GM19372 (cell line): ENCODE measurements at regions not wholly inside any gene's neighbourhood (a gene's known extent, or its start where the extent isn't known, plus 50 kb on each side); places are given as distances from the start of the nearest gene placed in this dataset.

Source experiments
- ATAC-seq: cut with Tn5 transposase; IDR thresholded peaks from one replicate; pipeline ENCODE4 v1.9.1; 2021; ENCODE audit warnings: mild to moderate bottlenecking, low read depth, moderate library complexity; ENCODE audit not compliant: unreplicated experiment

DNA sequence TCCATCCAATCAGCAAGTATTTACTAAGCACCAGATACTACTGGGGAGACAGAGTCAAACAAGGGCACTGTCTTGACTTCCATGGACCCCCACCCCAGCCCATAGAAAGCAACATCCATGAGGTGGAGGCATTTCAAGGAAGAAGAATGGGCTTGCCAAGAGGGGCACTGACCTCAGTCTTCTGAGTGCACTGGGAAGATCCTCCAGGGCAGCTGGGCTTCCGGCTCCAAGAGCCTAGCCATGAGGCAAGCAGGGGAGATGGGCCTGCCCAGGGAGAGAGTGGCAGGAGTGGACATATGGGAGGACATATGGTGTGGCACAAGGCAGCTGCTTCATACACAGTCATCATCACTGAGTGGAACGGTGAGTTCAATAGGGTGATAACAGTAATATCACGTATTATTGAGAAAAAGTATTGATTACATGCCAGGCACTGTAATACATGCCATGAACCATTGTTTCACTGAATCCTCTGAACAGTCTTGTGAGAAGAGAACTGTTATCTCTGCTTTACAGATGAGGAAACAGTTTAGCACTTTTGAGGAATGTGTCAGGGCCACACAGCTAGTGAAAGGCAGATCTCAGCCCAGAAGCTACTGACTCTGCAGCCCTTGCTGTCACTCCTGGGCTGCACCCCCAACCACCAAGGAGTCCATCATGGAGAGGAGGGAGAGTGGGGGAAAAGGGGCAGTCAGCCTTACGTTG is 331.7 kb upstream of the ZMIZ1 start:
- ATAC-seq, result no peak

DNA sequence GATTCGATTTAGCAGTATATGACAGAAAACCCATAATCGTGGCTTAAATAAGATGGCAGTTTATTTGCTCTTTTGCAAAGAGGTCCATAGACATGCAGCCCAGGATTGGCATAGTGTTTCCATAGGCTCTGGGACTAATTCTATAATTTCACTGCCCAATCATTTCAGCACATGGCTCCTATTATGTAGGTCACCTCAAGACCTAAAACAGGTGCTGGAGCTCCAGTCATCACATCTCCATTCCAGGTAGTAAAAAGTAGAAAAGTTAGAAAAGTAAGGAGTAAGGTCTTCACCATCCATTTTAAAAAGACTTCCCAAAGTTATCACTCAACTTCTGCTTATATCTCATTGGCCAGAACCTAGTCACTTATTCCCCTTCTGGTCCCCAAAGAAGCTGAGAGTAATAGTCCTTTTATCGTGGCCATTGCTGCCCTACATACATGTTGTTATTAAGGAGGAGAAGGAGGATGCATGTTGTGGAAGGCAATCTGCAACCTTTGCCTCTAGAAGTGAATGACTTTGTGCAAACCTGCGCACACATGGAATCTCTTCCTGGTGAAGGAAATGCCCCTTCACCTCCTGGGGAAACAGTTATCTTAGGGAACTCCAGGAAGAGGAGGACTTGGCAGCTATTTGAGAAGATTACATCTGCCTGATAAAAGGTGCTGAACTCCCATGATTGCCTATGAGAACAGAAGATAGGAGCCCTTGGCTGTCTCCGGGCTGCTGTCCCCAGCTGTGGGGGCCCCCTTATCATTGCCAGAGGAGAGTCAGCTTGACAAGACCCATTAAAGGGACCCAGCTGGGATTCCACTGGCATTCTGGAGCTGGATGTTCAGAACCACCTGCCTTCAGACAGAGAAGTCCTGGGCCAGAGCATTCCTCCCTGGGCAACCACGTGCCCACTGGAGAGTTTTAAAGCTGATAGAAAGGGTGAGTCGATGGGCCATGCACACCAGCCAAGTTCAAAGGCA is 330.6 kb upstream of the ZMIZ1 start:
- no peak for ATAC-seq

DNA sequence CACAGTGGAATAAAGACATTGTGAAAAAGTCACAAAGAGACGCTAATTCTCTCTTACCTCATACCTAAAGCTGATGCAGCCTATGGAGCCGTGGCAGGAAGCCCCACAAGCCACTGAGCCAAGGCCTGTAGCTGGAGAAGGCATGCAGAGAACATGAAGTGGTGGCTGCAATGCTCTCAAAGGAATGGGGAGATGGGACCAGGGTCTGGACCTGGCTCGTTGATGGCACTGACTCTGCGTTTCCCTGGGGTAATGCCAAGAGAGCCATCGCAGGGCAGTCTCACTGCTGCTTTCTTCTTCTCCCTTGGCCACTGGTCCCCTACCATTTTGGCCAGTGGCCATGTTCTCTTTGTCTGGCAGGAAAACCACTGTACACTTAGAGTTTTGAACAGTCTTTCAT is 329.9 kb upstream of the ZMIZ1 start:
- no peak for ATAC-seq

- no peak for ATAC-seq
Observed at GRCh38 chr10:78739444-78740053, 329.2 kb upstream of the ZMIZ1 start.

DNA sequence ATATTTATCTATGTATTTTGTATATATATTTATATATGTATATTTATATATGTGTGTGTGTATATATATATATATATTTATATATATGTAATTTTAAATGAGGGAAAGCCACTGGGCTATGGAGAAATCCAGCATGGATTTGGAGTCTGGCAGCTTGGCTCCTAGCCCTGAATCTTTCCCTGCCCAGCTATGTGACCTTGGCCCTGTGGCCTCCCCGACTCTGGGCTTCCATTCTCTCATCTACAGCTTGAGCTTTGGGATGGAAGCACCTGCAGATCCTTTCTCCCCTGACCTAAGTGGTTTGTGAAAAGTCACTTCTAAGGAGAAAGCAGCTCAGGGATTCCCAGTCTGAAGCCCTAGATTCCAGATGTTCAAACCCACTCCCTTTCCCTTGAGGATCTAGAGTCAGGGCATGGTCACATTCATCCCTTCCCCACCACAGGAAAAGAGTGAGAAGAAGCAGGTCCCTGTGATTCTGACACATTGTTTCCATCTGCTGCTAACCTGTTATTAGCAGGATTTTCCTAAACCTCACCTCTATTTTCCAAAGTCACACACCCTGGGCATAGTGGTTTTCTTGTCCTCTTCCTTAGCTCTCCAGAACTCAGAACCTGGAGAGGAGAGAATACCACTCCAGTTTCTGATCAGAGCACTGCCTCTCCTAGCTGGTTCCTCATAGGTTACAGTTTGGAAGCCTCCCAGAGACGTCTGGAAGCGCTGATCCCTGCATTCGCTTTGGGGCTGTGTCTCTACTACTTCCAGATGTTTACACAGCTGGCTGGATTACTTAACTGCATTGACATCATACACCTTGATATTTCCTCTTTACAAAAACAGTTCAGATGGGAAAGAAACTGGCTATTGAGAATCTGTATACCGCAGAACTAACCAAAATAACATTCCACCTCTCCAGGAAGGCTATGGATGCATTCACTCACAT is 327.5 kb upstream of the ZMIZ1 start:
- ATAC-seq, result no peak

DNA sequence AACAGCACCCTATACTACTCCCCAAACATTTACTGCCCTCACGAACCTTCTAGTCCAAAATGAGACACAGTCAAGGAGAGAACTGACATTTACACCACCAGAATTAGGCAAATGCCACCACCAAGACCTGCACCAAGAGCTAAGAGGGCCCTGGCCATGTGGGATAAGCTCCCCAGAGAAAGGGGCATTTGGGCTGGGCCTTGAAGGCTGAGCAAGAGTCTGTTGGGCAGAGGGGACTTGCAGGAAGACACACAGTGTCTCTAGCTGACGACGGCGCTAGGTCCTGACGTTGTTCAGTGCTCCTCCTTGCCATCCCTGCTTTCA is 326.4 kb upstream of the ZMIZ1 start:
- no peak for ATAC-seq

- ATAC-seq, result no peak
Observed at GRCh38 chr10:78742730-78743615, 325.8 kb upstream of the ZMIZ1 start.

GRCh38 chr10:78744056-78744455 is 324.7 kb upstream of the ZMIZ1 start:
- no peak for ATAC-seq

GRCh38 chr10:78744491-78745090 is 324.2 kb upstream of the ZMIZ1 start:
- no peak for ATAC-seq

DNA sequence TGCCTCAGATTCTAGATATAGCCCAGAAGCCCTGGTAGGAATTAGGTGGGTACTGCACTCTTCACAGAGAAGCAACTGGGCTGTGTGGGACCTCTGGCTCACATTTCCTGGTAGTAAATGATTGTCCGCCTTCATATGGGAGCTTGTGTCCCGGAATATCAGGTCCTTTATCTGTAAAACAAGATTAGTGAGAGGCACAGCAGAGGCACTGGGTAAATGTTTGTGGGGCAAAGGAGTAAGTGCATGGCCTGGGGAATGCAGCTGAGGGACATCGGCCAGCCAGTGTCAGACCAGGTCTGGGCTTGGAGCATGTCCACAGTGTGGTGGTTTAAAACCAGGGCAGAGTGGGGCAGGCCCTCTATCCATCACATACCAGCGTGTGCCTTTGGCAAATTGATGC is 323.3 kb upstream of the ZMIZ1 start:
- no peak for ATAC-seq

DNA sequence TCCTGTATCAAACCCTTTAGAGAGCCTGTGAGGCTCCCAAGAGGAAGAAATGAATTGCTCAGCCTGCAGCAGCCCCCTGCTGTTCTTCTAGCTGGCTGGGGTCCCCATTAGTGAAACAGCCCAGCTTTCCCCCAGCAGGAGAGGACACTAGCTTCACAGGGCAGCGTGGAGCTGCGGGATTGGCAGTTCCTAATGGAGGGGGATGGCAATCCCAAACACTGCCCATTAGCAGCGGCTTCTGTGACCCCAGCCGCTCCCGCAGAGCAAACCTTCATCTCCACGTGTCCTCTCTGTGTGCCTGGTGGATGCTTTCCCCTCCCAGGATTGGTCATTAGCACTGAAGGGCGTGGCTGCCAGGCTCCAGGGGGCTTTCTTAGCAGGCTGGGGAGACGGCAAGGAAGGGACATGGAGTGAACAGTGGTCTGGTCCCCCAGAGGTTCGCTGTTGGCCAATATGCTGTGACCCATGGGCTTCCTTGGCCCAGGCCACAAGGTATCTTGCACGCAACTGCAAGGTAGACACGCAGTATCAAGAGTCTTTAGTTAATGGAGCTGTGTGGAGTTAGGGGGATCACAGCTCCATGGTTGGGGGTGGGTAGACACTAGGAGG is 322.5 kb upstream of the ZMIZ1 start:
- no peak for ATAC-seq

DNA sequence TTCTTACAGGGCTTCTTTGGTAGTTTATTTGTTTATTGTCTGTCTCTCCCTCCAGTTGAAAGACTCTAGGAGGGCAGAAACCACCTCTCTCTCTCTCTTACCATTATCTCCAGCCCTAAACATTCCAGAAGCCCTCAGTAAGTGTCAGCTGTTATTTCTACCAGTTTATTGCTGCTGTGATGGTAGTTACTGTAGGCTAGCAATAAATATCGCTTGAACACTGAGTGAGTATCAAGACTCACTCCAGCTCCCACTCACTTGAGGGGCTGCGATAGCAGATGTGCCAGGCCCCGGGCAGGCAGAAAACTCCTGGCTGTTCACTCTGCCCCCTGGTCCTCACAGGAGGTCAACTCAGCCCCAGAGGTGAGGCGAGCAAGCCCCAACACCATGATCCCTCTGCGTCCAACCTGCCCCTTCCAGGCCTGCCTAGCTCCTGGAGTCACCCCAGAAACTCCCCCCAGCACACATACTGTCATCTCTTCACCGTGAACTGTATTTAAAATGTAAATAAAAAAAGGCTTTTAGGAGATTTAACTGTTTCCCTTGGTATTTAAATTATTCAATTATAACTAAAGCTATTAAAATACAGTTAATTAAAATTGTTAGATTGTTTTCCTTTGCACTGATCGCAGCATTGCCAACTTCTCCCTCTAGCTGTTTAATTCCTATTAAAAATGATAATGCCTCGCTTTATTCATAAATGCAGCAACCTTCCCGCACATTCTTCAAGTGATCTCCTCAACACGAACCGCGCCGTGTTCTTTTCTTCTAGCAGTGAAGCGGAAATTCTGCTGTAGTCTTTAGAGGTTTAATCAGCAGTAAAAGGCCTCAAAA is 321.1 kb upstream of the ZMIZ1 start:
- ATAC-seq, result no peak

DNA sequence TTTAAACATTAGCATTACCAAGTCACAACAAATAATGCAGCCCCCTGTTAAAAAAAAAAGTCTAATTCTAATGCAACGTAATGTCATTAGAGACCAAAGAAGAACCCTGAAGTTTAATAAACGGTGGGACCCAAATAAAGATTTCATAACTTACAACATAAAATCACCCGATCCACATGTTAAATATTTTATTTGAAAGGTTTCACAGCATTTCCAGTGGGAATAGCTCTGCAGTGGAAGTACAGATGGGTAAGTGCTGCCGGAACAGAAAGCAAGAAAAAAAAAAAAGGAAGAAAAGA is 320.6 kb upstream of the ZMIZ1 start:
- ATAC-seq, result no peak

GRCh38 chr10:78749200-78749599 is 319.6 kb upstream of the ZMIZ1 start:
- ATAC-seq, result no peak

DNA sequence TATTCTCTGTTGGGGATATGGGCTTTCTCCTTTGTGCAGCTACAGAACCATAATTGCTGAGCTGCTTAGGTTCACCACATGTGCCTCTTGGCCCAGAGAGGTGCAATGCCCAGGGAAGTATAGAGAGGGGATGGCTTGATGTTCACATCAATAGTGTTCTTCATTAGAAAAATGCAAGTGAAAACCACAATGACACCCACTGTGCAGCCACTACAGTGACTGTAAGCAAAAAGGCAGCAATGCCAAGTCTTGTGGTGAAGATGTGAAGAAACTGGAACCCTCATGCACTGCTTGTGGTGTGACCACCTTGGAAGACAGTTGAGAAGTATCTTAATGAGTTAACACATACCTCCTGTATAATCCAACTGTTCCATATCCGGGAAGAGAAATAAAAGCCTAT is 318.9 kb upstream of the ZMIZ1 start:
- no peak for ATAC-seq

DNA sequence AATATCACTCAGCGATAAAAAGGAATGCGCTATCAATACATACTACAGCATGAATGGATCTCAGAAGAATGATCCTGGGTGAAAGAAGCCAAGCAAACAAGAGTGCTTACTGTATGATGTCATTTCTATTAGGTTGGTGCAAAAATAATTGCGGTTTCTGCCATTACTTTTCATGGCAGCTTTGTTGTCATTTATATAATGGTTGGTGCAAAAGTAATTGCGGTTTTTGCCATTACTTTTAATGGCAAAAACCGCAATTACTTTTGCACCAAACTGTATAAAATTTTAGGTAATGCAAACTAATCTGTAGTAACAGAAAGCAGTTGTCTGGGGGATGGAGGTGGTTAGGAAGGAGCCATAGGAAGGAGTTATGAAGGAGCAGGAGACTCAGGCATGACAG is 318.3 kb upstream of the ZMIZ1 start:
- no peak for ATAC-seq

DNA sequence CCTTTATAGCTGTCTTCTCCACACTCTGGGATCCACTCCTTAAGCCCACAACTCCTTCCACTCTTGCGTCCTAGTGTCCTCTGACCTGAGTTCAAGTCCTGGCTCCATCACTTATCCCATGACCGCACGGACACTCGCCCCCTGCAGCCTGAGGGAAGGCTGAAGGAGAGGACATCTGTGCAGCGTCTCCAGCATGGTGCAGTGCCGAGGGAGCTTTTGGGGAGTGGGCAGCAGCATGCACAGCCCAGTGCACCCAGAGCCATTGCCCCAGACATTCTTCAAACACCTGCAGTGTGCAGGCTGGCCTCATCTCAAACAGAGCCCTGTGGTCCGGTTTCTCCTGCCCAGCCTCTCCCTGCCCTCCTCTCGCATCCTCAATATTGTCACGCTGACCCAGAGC is 317.1 kb upstream of the ZMIZ1 start:
- no peak for ATAC-seq

GRCh38 chr10:78752221-78752620 is 316.5 kb upstream of the ZMIZ1 start:
- no peak for ATAC-seq
